ENCODE measurements at regions not wholly inside any gene's neighbourhood (a gene's known extent, or its start where the extent isn't known, plus 50 kb on each side); places are given as distances from the start of the nearest gene placed in this dataset.

- TF ChIP-seq EZH2 (IDR thresholded peaks at IDR 0.05; ENCODE audit: borderline replicate concordance, low read depth, low read length, severe bottlenecking) = no peak
- no peak for TF ChIP-seq CTCF (IDR thresholded peaks at IDR 0.05; ENCODE audit: extremely low read depth in 1 of 2, insufficient read depth in 1 of 2, low read depth in 1 of 2, low read length in 2 of 2)
- TF ChIP-seq POLR2A (IDR thresholded peaks at IDR 0.05; ENCODE audit: low read depth, low read length) = no peak
- TF ChIP-seq POLR2AphosphoS5 (IDR thresholded peaks at IDR 0.05; ENCODE audit: insufficient read depth, low read depth, low read length) = no peak
- TF ChIP-seq MAX (IDR thresholded peaks at IDR 0.05; ENCODE audit: insufficient read depth, insufficient read length) = no peak
These were observed 233.2 kb upstream of the PBX1 start for GRCh38 chr1:164325786-164326185.
